Fibroblast of lung (primary cell): ENCODE measurements at regions not wholly inside any gene's neighbourhood (a gene's known extent, or its start where the extent isn't known, plus 50 kb on each side); places are given as distances from the start of the nearest gene placed in this dataset.

Source experiments
- CTCF ChIP-seq, 2 donors: IDR thresholded peaks in 1 of 2; conservative IDR thresholded peaks in 1 of 2; 1 replicate in 1 of 2; 2 replicates in 1 of 2; pipeline ENCODE4 v1.5.1; 2011 to 2012; ENCODE audit warnings: low read length in 2 of 2, control low read depth in 1 of 2, inconsistent platforms in 1 of 2, low read depth in 1 of 2, mild to moderate bottlenecking in 1 of 2
- EZH2 ChIP-seq: IDR thresholded peaks from 2 replicates; pipeline ENCODE4 v1.5.1; 2012; ENCODE audit warnings: low read length, control low read depth, mild to moderate bottlenecking; ENCODE audit errors: missing control alignments

GRCh38 chr21:39034590-39035536 is 148.4 kb downstream of the PSMG1 start:
- no peak for TF ChIP-seq EZH2
- TF ChIP-seq CTCF (conservative IDR thresholded peaks at IDR 0.05 in 1 of 2, IDR thresholded peaks at IDR 0.05 in 1 of 2; ENCODE audit: low read depth in 1 of 2, low read length in 2 of 2): no peak
